HG02571 (cell line): ENCODE measurements at regions not wholly inside any gene's neighbourhood (a gene's known extent, or its start where the extent isn't known, plus 50 kb on each side); places are given as distances from the start of the nearest gene placed in this dataset.

Source experiments
- ATAC-seq: cut with Tn5 transposase; IDR thresholded peaks from one replicate; pipeline ENCODE4 v1.9.1; 2021; ENCODE audit warnings: mild to moderate bottlenecking, moderate library complexity; ENCODE audit not compliant: unreplicated experiment

DNA sequence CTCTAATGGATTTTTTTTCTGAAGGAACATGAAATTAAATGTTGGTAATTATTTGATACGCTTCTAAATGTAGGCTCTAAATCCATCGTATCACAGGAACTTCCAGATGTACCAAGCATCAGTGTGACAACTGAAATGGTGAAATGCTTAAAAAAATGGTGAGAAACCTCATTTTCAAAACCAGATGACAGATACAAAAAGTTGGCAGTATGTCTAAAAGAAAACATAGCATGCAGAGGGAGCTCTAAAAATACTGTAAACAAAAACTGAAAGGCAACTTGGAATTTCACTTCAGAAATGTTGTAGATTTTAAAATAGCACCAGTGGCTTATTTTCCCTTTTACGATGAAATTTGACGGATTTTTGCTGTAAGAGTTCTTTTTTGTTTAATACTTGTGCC lies 1043.6 kb upstream of the WWC1 start:
- no peak for ATAC-seq

- no peak for ATAC-seq
Measured at GRCh38 chr5:167248257-167248656, 1043.2 kb upstream of the WWC1 start.

DNA sequence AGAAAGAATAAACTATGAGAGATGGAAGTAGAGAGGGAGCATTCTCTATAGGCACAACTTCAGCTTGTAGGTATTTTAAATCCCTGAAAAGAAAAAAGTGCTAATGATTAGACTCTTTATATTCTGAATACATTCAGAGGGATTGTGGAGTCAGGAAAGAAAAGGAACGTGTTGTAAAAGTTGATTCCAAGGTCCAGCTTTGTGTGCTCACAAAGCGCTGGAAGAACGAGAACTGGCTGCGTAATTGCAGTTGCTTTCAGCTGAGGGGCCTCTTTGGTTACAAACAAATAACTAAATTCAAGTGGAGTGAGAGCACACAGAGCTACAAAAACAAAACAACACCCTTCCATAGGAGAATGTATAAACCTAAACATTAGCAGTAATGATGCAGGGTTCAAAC lies 1040.4 kb upstream of the WWC1 start:
- no peak for ATAC-seq

DNA sequence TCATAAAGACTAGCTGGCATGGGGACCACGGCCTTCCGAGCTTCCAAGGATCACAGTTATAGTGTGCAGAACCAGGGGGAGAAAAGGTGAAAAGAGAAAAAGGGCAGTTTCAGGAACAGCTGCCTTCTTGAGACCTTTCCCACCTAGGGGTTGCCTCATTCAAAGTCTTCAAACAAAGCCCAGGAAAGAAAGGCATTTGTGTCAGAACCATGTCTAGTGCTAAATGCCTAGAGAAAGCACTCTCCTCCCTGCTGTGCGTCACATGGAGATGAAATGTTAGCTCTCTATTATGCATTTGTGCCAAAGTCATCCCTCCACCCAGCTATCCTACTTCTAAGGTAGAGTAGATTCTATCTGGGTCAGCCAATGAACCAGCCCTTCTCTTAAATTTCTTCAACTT lies 1037.3 kb upstream of the WWC1 start:
- ATAC-seq = no peak

DNA sequence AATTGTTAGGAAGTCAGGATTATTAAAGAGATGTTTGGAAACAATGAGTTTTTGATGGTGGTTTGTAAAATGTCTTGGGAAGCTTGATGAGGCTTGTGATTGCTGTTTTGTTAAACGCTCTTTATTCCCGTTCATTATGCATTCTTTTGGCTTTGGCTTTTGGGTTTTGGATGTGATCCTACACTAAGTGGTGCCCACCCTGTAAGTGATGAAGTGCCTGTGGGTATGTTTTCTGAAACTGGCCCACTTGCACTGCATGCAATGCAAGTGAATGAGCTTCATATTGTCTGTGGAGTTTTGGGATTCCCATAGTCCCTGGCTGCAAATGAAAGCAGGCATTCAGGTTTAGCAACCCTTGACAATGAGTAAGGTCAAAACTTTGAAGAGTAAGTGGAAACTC lies 1035.5 kb upstream of the WWC1 start:
- ATAC-seq = no peak

- ATAC-seq = no peak
Measured at GRCh38 chr5:167259806-167260205, 1031.6 kb upstream of the WWC1 start.

- no peak for ATAC-seq
Measured at GRCh38 chr5:167261309-167262100, 1029.9 kb upstream of the WWC1 start.

DNA sequence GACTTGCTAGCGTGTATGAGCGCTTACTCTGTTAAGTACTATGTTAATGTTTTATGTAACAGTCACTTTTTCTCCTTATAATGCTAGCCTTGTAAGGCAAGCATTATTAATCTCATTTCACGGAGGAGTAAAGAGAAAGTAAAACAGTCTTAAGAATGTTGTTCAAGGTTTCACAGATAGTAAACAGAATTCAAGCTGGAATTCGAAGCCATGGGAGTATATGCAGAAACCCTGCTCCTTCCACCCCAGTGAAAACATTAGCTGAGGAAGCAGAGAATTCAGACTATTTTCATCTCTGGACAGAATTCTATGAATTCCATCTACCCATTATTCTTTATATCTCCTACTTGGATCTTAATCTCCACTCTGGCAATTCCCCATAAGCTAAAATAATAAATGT lies 1028.3 kb upstream of the WWC1 start:
- no peak for ATAC-seq

- ATAC-seq = no peak
Measured at GRCh38 chr5:167264348-167264747, 1027.1 kb upstream of the WWC1 start.

GRCh38 chr5:167268337-167268736 lies 1023.1 kb upstream of the WWC1 start:
- ATAC-seq = no peak

DNA sequence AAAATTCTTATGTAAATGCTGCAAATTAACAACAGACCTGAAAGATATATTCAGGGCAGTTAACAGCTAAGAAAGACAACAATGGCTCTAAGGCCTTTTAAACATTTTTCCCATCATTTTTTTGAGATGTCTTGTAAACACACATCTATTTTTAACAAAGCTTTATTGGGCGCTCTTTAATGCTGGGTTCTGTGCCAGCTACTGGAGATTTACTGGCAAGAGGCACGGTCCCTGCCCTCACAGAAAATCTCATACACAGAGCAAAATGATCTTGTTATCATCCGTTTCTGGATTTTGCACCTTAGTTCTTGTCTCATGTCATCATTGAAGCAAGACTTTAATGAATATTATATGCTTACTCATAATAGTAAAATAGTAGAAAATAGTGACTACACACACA lies 1022.3 kb upstream of the WWC1 start:
- no peak for ATAC-seq

GRCh38 chr5:167271081-167271480 lies 1020.4 kb upstream of the WWC1 start:
- no peak for ATAC-seq

DNA sequence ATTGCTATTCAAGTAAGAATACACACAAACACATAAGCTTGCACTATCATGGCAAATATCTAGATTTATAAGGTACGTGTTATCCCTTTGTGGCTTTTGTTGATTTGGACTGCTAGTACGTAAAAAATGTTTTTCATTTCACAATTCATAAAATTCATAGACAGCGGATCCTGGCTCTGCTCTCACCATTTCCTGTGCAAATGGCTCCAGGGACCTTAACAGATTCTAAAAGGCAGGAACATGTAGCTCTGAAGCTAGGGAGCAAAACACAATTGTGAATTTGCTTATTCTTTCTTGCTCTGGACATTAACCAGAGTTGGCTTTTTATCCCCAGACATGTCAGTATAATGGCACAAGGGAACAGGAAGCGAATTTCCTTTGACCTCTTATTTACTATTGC lies 1019.9 kb upstream of the WWC1 start:
- no peak for ATAC-seq

DNA sequence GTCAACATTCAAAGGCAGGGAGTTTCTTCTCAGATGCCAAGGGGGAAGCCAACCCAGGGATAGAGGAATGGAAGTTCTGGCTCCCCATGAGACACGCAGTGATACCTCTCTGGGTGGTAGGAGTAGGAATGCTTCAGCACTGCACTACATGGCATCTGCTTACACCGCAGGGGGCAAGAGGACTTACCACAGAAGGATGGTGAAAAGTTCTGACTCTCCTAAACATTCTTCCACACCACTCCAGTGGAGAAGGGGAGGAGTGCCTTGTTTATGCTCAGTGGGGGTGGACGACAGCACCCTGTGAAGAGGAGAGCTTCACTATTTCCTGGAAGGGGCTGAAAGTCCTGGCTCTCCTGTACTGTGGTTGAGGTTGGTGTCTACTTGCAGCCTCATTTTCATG lies 1011.3 kb upstream of the WWC1 start:
- no peak for ATAC-seq

GRCh38 chr5:167281925-167282324 lies 1009.5 kb upstream of the WWC1 start:
- ATAC-seq = no peak

GRCh38 chr5:167283691-167284090 lies 1007.8 kb upstream of the WWC1 start:
- no peak for ATAC-seq

DNA sequence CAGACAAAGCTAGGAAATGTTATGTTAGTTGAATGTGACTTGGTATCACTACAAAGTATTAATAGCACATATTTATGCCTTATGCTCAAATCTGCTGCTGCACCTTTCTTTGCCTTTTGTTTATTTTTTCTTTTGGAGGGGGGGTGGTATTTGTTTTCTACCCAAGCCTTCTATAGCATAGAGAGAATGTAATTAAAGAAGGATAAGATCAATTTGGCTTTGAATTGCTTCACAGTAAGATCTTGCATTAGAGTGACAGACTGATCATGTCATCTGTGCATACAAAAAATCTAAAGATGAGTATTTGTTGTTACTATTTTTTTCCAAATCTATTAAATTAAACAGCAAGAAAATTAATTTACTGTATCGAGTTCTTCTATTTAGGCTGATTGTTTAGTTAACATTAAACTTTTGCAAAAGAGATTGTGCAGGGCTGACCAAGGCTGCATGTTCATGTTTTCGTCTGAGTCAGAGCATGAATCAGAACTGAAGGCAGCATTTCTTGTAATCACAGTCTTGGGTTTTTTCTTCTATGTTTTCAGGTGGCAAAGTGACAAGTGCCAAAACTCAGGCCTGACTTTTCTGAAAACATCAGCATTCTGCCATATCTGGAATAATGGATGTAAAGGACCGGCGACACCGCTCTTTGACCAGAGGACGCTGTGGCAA lies 1007.1 kb upstream of the WWC1 start:
- no peak for ATAC-seq

DNA sequence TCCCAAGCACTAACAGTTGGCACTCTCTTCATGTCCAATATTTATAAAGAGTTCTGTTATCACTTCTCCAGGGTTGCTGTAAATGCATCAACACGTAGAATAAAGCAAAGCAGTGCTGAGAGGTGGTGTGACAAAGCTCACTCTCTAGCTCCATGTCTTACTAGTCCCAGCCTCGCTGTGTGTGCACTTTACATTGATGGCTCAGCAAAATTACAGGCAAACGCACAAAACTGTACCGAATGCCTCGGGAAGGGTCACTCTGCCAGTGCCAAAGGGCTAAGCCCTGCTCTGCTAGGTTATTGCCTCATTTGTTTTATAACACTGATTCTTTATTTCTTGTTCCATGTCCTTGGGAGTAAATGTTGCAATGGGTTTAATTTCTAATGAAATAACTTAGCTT lies 1005.9 kb upstream of the WWC1 start:
- ATAC-seq = no peak

DNA sequence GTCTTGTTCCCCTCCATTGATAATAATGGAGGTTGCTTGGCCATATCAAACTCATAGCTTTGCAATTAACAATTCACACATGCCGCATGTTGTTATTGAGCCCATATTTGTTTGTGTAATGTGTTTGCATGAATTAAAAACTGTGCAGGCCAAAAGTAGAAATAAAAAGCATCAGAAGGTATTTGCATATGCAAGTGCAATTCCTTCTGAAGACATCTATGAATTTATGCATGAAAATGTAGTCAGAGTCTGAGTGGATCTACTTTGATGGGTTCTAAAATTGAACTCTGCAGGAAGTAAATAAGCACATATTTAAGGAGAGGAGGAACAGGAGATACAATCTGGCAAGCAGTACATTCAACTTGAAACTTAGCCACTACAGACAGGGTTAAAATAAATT lies 1004.6 kb upstream of the WWC1 start:
- ATAC-seq = no peak

GRCh38 chr5:167290478-167290877 lies 1001.0 kb upstream of the WWC1 start:
- no peak for ATAC-seq

DNA sequence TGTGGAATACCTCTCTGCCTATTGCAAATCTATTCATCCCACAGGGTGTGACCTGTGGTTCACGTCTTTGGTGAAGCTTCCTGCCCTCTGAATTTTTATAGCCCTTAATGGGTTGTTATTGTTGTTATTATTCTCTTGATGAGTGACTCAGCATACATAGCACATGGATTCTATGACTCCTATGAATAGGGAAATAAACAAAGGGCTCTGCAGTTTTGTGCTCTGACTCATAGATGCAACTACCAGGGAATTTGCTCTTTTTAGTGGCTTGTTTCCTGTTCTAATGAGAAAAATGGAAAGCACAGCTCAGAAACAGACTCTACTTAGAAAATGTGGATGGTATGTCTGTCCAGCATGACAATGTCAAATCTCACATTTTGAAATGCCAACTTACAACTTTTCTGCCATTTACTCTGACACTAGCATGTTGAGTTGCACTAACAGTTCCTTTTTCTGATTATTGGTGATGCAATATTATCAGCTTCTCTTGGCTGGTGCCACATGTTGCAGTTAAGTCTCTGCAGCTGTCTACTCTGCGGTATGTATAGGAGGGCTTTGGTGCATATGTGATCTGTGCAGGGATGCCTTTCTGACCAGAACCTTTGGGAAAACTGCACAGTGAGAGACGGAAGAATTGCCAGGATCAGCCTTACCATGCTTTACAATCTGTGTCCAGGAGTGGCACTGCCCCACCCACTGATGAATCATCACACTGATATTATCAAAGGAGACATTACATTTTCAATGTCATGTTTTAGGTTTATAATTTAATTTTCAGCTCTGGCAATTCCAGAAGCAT lies 996.4 kb upstream of the WWC1 start:
- ATAC-seq = no peak

GRCh38 chr5:167295681-167296005 lies 995.8 kb upstream of the WWC1 start:
- no peak for ATAC-seq
